ENCODE measurements at regions not wholly inside any gene's neighbourhood (a gene's known extent, or its start where the extent isn't known, plus 50 kb on each side); places are given as distances from the start of the nearest gene placed in this dataset.

DNA sequence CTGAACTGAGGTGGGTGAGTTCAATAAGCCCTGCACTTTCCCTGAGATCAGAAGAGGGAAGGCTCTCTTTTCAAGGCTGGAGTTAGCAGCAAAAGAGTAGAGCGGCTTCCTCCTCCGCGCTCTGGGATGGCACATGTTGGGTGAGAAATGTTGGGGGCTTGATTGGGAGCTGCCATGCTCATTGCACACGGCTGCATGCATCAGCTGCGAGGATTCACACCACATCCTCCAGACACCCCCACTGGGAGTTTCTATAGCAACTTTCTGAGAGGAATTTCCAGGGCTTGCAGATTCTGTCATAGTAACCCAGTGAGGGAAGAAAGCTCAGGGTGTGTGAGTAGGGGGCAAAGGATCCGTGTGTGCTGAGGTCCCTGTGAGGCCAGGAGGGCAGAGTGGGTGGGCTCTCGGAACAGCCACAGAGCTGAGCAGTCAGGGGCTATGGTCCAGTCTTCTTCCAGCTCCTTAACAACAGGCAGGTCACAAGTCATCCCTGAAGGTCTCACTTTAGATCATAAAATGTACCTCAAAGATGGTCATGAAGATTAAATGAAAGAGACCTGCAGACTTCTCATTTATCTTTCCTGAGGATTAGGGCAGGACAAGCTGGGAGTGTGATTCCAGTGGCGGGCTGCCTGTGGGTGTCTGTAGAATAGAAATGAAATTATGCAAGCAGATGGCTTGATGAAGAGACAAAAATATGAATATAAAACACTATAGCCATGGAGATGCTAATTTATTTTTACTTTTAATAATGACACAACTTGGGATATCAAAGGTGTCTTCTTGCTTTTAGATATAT, 75.7 kb upstream of the CHRNA7 start:
- no peak for FAIRE-seq
- ChIA-PET CTCF (interaction anchor here (9.2 kb wide), 1 partner anchor 21 kb away, joined by 67 read pairs; no protein-coding TSS in a partner anchor), POLR2A (no interaction called here)
- ATAC-seq = no peak
- H3K27ac ChIP-seq = no peak overlapping the region
- no peaks in the 10 kb centered on the region for H3K4me1 ChIP-seq
- DNase-seq (ENCODE audit: low read depth in 1 of 2, low spot score in 1 of 2) = no peak
- no peak overlapping the region for H3K4me3 ChIP-seq
- peaks cover 24% of the 10 kb centered on the region for H3K9me3 ChIP-seq
- TF ChIP-seq EP300 (IDR thresholded peaks at IDR 0.05) (no peak), HDAC2 (IDR thresholded peaks at IDR 0.05) (no peak), NPAS2 (CRISPR knock-in tag; IDR thresholded peaks at IDR 0.05; ENCODE audit: borderline replicate concordance) (no peak), ZNF302 (CRISPR knock-in tag; IDR thresholded peaks at IDR 0.05) (no peak), HOXB13 (CRISPR knock-in tag; IDR thresholded peaks at IDR 0.05; ENCODE audit: low read depth) (no peak)
- TF ChIP-seq, protein P1, sequence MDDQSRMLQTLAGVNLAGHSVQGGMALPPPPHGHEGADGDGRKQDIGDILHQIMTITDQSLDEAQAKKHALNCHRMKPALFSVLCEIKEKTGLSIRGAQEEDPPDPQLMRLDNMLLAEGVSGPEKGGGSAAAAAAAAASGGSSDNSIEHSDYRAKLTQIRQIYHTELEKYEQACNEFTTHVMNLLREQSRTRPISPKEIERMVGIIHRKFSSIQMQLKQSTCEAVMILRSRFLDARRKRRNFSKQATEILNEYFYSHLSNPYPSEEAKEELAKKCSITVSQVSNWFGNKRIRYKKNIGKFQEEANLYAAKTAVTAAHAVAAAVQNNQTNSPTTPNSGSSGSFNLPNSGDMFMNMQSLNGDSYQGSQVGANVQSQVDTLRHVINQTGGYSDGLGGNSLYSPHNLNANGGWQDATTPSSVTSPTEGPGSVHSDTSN (IDR thresholded peaks at IDR 0.05) = no peak
- no peak overlapping the region for H3K4me2 ChIP-seq
- 33% methylated on average over 8 of the region's 8 CpGs for WGBS (ENCODE audit: missing lambda C conversion rate)

DNA sequence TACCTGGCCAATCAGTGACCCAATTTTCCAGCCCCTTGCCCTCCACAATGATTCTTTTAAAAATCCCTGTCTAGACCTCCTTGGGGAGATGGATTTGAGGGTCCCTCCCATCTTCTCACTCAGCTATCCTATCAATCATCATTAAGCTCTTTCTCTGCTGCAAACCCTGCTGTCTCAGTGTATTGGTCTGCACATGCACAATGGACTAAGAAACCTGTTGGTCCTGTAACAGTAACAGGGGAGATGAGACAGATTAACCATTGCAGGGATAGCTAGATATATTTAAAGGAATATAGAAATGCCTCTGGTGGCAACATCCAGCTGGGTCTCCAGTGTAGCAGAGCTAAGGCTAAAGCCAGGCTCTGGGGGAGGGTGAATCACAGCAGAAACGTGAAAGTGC, 74.6 kb upstream of the CHRNA7 start:
- peaks cover 24% of the 10 kb centered on the region for H3K9me3 ChIP-seq
- ATAC-seq = no peak
- WGBS (ENCODE audit: missing lambda C conversion rate) = 0% methylated on average over 1 of the region's 1 CpG
- H3K4me3 ChIP-seq = no peak overlapping the region
- TF ChIP-seq ZNF302 (CRISPR knock-in tag; IDR thresholded peaks at IDR 0.05) = no peak
- TF ChIP-seq POLR2AphosphoS2 (conservative IDR thresholded peaks at IDR 0.05; ENCODE audit: low read length) = no peak
- no peak for TF ChIP-seq MAFK (IDR thresholded peaks at IDR 0.05; ENCODE audit: partially characterized antibody)
- no peak for TF ChIP-seq HEYL (CRISPR knock-in tag; IDR thresholded peaks at IDR 0.05)
- TF ChIP-seq POLR2A (IDR thresholded peaks at IDR 0.05; ENCODE audit: low read length) = no peak
- TF ChIP-seq, protein P2, sequence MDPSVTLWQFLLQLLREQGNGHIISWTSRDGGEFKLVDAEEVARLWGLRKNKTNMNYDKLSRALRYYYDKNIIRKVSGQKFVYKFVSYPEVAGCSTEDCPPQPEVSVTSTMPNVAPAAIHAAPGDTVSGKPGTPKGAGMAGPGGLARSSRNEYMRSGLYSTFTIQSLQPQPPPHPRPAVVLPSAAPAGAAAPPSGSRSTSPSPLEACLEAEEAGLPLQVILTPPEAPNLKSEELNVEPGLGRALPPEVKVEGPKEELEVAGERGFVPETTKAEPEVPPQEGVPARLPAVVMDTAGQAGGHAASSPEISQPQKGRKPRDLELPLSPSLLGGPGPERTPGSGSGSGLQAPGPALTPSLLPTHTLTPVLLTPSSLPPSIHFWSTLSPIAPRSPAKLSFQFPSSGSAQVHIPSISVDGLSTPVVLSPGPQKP (IDR thresholded peaks at IDR 0.05; ENCODE audit: low read depth, low read length) = no peak
- no peak for TF ChIP-seq SMC3 (IDR thresholded peaks at IDR 0.05)
- TF ChIP-seq, protein P3, sequence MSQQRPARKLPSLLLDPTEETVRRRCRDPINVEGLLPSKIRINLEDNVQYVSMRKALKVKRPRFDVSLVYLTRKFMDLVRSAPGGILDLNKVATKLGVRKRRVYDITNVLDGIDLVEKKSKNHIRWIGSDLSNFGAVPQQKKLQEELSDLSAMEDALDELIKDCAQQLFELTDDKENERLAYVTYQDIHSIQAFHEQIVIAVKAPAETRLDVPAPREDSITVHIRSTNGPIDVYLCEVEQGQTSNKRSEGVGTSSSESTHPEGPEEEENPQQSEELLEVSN (IDR thresholded peaks at IDR 0.05; ENCODE audit: borderline replicate concordance, low read depth) = no peak
- no peak for TF ChIP-seq HOXB5 (CRISPR knock-in tag; IDR thresholded peaks at IDR 0.05)
- TF ChIP-seq CEBPB (IDR thresholded peaks at IDR 0.05) = no peak
- TF ChIP-seq CHD2 (IDR thresholded peaks at IDR 0.05; ENCODE audit: low read length, partially characterized antibody) = no peak
- no peak for TF ChIP-seq JUN (IDR thresholded peaks at IDR 0.05)
- no peak for TF ChIP-seq FOSL2 (IDR thresholded peaks at IDR 0.05)
- TF ChIP-seq FOSL2 (CRISPR knock-in tag; IDR thresholded peaks at IDR 0.05) = no peak
- no peak for TF ChIP-seq RCOR1 (IDR thresholded peaks at IDR 0.05; ENCODE audit: low read depth, low read length)
- TF ChIP-seq, protein P4, sequence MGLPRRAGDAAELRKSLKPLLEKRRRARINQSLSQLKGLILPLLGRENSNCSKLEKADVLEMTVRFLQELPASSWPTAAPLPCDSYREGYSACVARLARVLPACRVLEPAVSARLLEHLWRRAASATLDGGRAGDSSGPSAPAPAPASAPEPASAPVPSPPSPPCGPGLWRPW (IDR thresholded peaks at IDR 0.05) = no peak
- no peak for TF ChIP-seq RNF2 (IDR thresholded peaks at IDR 0.05; ENCODE audit: borderline replicate concordance, low read depth)
- no peaks in the 10 kb centered on the region for H3K4me1 ChIP-seq
- no peak for FAIRE-seq
- POLR2A ChIA-PET = no interaction called here
- CTCF ChIA-PET = interaction anchor here (1.0 to 9.2 kb wide), 3 partner anchors 11 to 23 kb away, joined by 3 to 67 read pairs (median 4); no protein-coding TSS in a partner anchor
- no peak overlapping the region for H3K27ac ChIP-seq
- DNase-seq (ENCODE audit: low read depth in 1 of 2, low spot score in 1 of 2) = no peak
- H3K4me2 ChIP-seq = no peak overlapping the region

DNA sequence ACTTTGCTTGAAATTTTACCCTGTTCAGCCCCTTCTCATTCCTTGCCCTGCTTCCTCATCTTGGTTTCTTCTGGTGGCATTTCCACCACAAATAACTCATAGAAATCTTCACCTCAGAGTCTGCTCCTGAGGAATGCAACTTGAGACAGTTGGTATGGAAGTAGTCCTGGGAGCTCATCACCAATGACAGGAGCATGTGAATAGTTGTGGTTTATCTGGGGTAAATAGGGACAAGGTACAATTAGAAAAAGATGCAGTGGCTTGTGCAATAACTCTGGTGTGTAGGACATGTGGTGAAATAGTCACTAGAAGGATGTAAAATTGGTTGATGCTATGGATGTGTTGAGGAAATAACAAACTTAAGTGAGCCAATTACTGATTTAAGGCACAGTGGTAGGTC, 72.7 kb upstream of the CHRNA7 start:
- peaks cover 24% of the 10 kb centered on the region for H3K9me3 ChIP-seq
- H3K4me2 ChIP-seq = no peak overlapping the region
- ChIA-PET POLR2A (no interaction called here), CTCF (interaction anchor here (0.9 to 9.2 kb wide), 2 partner anchors 10 to 18 kb away, joined by 3 to 67 read pairs; no protein-coding TSS in a partner anchor)
- no peak overlapping the region for H3K4me3 ChIP-seq
- FAIRE-seq (no peak), DNase-seq (ENCODE audit: low read depth in 1 of 2, low spot score in 1 of 2) (no peak), ATAC-seq (no peak)
- TF ChIP-seq ZC3H11A (IDR thresholded peaks at IDR 0.05) (no peak), RCOR1 (IDR thresholded peaks at IDR 0.05; ENCODE audit: low read depth, low read length) (no peak), POLR2AphosphoS2 (conservative IDR thresholded peaks at IDR 0.05; ENCODE audit: low read length) (no peak)
- TF ChIP-seq, protein P5, sequence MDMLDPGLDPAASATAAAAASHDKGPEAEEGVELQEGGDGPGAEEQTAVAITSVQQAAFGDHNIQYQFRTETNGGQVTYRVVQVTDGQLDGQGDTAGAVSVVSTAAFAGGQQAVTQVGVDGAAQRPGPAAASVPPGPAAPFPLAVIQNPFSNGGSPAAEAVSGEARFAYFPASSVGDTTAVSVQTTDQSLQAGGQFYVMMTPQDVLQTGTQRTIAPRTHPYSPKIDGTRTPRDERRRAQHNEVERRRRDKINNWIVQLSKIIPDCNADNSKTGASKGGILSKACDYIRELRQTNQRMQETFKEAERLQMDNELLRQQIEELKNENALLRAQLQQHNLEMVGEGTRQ (IDR thresholded peaks at IDR 0.05) = no peak
- H3K4me1 ChIP-seq = no peaks in the 10 kb centered on the region
- H3K27ac ChIP-seq = no peak overlapping the region

All from A549 (cell line).